GM12874 (cell line): ENCODE measurements at regions not wholly inside any gene's neighbourhood (a gene's known extent, or its start where the extent isn't known, plus 50 kb on each side); places are given as distances from the start of the nearest gene placed in this dataset.

Experiments used
- TF ChIP-seq, protein P1 (sequence below): IDR thresholded peaks from 2 replicates; pipeline ENCODE4 v1.5.1; 2011; ENCODE audit warnings: low read depth, mild to moderate bottlenecking, control low read depth, low read length, moderate library complexity; ENCODE audit not compliant: insufficient read depth

DNA sequence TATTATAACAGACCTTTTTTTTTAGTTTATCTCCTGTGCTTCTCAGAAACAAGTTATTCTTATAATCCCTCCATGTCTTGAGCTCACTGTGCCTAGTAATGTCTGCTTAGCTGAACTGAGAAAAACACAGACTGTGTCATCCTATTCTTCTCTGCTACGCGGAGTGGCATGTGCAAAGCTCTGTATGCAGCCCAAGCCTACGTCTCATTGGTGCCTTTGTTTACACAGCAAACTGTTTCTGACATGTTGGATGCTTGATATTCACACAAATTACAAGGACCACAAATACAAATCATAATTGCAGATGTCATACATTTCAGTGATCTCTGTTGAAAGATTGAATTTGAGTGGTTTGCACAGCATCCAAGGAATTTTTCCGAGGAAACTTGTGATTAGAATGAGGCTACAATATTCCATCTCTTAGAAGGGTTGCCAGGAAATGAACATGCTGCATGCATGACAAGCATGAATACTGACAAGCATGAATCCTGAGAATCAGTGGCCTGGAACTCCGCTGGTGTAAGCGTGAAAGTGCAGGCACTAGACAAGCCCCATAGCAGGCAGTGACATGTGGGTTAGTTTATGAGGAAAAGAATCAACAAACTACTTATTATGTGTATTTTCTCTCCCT is 128.4 kb upstream of the SGK1 start:
- TF ChIP-seq, protein P1, sequence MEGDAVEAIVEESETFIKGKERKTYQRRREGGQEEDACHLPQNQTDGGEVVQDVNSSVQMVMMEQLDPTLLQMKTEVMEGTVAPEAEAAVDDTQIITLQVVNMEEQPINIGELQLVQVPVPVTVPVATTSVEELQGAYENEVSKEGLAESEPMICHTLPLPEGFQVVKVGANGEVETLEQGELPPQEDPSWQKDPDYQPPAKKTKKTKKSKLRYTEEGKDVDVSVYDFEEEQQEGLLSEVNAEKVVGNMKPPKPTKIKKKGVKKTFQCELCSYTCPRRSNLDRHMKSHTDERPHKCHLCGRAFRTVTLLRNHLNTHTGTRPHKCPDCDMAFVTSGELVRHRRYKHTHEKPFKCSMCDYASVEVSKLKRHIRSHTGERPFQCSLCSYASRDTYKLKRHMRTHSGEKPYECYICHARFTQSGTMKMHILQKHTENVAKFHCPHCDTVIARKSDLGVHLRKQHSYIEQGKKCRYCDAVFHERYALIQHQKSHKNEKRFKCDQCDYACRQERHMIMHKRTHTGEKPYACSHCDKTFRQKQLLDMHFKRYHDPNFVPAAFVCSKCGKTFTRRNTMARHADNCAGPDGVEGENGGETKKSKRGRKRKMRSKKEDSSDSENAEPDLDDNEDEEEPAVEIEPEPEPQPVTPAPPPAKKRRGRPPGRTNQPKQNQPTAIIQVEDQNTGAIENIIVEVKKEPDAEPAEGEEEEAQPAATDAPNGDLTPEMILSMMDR = no peak

DNA sequence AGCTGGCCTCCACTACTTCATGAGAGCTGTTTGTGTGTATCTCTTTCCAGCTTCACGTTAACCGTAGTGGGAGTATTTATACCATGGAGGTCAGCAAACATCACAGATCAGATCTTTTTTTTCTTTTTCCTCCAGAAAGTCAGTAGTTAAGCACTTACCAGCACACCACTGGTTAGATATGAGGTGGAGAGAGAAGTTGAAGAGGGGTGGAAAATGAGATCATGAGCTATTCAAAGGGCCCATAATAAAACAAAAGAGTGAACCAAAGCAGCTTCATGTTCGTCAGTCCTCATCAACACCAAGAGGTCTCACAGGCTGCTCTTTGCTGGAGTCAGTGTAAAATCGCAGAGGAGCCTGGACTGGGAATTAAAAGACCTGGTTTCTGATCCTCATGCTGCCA is 125.1 kb upstream of the SGK1 start:
- TF ChIP-seq, protein P1 = no peak

DNA sequence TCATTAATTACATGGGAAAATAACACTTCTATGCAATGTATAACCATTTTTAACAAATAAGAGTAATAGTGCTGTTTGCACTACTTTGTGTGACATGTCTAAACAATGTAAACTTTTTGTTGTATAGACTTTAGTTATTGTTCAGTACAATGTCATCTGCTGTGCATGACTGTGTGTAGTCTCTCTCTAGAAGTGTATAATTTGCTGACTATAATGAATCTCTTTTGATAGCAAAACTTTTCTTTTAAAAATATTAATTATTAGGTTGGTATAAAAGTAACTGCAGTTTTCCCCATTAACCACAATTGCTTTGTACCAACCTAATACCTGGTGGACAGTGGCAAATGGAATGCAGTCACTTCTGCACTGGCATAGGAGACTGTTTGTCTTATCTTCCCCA is 124.2 kb upstream of the SGK1 start:
- TF ChIP-seq, protein P1 = no peak

DNA sequence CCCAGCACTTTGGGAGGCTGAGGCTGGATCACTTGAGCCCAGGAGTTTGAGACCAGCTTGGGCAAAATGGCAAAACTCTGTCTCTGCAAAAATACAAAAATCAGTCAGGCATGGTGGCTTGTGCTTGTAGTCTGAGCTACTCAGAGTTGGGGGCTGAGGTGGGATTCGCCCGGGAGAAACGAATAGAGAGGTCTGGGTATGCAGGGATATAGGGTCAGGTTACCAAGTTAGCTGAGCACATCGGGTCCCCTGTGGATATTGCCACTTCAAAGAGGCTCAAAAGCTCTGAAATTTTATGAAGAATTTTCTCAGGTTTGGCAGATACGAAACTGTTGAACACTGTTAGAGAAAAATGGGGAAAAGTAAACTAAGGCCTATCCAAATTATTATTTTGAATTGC is 120.9 kb upstream of the SGK1 start:
- TF ChIP-seq, protein P1 = no peak

DNA sequence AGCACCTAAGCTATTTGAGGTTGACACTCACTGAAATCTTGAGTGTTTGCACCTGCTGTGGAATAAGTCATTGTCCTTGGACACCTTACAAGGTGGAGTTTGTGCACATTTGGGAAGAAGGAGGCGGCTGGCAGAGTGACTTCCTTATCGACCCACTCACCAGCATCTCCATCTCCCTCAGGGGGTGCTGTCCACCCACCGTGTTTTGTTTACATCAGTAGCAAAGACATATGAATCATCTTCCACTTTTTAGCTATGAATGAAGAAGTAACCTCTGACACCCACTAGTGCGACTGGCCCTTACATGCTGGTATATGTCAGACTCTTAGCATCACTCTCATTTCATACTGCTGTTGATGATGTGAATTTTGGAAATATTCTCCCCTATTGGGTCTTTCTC is 119.5 kb upstream of the SGK1 start:
- TF ChIP-seq, protein P1 = no peak

DNA sequence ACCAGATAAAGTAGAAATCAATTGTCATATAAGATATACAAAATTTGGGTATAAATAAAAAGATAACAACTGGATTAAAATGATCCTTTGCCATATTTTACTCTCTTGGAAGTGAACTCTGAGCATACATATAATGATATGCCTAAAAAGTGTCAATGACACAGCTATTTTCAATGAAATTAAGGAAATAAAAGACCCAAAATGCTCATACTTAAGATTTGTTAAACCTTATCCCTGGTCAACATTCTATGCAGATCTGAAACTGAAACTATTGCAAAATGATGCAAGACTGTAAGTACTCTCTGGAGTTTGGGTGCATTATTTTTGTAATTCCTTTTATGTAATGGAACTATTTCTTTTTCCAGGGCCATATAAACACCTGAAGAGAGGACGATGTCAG is 119.0 kb upstream of the SGK1 start:
- TF ChIP-seq, protein P1 = no peak

DNA sequence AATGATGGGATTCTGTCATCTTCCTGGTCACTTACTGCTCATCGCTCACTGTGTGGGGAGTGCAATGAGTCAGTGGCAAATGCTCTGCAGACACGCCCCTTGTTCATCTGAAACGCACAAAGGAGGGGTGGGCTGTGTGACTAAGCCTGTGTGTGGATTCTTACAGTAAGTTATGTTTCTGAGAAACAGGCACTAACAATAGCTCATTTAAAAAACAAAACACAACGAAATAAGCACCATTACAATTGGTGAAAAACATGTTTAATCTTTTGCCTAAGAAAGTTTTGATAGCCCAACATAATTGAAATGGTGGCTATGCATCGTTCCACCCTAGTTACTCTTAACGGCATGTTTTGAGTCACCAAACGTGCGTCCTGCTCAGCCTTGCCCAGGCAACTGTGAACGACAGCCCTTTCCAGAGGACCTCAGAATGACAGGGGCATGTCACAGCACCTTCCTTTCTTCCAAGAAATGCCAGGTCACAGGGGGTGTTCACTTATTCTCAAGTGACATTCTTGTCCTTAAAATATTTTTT is 118.4 kb upstream of the SGK1 start:
- TF ChIP-seq, protein P1 = no peak

DNA sequence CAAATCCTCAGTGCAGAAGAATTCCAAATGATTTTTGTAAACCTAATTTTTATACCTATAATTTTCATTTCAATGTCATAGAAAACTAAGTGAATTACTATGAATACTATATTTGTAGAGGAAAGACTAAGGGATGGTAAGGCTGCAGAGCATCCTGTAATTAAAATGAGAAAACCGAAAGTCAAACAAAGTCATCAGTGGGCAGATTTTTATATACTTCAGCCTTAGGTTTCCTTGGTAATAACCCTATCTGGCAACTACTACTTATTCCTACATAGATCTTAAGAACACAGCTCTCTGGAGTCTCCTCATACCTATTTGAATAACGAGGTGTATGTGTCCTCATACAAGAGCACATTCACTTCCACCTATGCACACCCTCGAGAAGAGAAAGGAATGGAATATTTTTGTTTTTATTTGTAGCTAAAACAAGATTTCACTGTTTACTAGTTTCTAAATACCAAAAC is 117.9 kb upstream of the SGK1 start:
- TF ChIP-seq, protein P1 = no peak
